ENCODE measurements at regions not wholly inside any gene's neighbourhood (a gene's known extent, or its start where the extent isn't known, plus 50 kb on each side); places are given as distances from the start of the nearest gene placed in this dataset.
A peak's percentile ranks its signal among the peaks of the same experiment; 100 is the strongest.

GRCh38 chr2:42108852-42109251 lies 60.3 kb upstream of the EML4 start:
- DNase-seq: peak; percentile 45

GRCh38 chr2:42109959-42110640 lies 59.1 kb upstream of the EML4 start:
- no peak for DNase-seq

GRCh38 chr2:42110641-42111322 lies 58.4 kb upstream of the EML4 start:
- peak; percentile 53 for DNase-seq

GRCh38 chr2:42112418-42112817 lies 56.7 kb upstream of the EML4 start:
- no peak for DNase-seq

GRCh38 chr2:42113452-42113851 lies 55.7 kb upstream of the EML4 start:
- DNase-seq: peak; percentile 5

GRCh38 chr2:42114091-42114490 lies 55.1 kb upstream of the EML4 start:
- DNase-seq: peak; percentile 7

- peak; percentile 13 for DNase-seq
Measured at GRCh38 chr2:42115588-42115987, 53.6 kb upstream of the EML4 start.

GRCh38 chr2:42116195-42117181 lies 52.7 kb upstream of the EML4 start:
- DNase-seq: peak; percentile 7

GRCh38 chr2:42117182-42117579 lies 52.0 kb upstream of the EML4 start:
- no peak for DNase-seq

GRCh38 chr2:42117923-42118753 lies 51.0 kb upstream of the EML4 start:
- peak; percentile 48 for DNase-seq

GRCh38 chr2:42118754-42119569 lies 50.2 kb upstream of the EML4 start:
- DNase-seq: no peak

Measured in activated CD8-positive, alpha-beta memory T cell treated with anti-CD3 and anti-CD28 coated beads for 24 hours (primary cell).